ENCODE measurements at regions not wholly inside any gene's neighbourhood (a gene's known extent, or its start where the extent isn't known, plus 50 kb on each side); places are given as distances from the start of the nearest gene placed in this dataset.

DNA sequence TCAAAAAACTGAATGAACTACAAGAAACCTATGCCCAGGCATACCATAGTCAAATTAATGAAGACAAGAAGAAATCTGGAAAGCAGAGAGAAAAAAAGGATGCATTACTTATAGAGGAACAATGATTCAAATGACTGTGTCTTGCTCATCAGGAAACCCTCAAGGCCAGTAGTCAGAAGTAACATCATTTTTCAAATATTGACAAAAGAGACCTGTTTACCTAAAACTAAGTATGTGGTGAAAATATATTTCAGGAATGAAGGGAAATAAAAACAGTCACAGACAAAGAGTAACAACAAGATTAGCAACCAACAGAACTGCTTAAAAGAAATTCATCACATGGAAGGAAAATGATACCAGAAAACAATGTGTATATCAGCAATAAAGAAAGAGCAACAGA is 128.4 kb downstream of the ALOX5 start:
- Mint-ChIP-seq H3K27ac (no peak overlapping the region), H3K9me3 (ENCODE audit: low read depth) (peaks cover under 1% of the 10 kb centered on the region), H3K4me3 (ENCODE audit: low read depth) (no peak overlapping the region), H3K36me3 (ENCODE audit: insufficient read depth) (no peaks in the 10 kb centered on the region), H3K4me1 (ENCODE audit: low read depth) (peaks cover 32% of the 10 kb centered on the region), H3K27me3 (no peaks in the 10 kb centered on the region)
- TF ChIP-seq, protein P1, sequence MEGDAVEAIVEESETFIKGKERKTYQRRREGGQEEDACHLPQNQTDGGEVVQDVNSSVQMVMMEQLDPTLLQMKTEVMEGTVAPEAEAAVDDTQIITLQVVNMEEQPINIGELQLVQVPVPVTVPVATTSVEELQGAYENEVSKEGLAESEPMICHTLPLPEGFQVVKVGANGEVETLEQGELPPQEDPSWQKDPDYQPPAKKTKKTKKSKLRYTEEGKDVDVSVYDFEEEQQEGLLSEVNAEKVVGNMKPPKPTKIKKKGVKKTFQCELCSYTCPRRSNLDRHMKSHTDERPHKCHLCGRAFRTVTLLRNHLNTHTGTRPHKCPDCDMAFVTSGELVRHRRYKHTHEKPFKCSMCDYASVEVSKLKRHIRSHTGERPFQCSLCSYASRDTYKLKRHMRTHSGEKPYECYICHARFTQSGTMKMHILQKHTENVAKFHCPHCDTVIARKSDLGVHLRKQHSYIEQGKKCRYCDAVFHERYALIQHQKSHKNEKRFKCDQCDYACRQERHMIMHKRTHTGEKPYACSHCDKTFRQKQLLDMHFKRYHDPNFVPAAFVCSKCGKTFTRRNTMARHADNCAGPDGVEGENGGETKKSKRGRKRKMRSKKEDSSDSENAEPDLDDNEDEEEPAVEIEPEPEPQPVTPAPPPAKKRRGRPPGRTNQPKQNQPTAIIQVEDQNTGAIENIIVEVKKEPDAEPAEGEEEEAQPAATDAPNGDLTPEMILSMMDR (IDR thresholded peaks at IDR 0.05; ENCODE audit: unreplicated experiment): no peak
- DNase-seq (ENCODE audit: low spot score, unreplicated experiment): no peak

DNA sequence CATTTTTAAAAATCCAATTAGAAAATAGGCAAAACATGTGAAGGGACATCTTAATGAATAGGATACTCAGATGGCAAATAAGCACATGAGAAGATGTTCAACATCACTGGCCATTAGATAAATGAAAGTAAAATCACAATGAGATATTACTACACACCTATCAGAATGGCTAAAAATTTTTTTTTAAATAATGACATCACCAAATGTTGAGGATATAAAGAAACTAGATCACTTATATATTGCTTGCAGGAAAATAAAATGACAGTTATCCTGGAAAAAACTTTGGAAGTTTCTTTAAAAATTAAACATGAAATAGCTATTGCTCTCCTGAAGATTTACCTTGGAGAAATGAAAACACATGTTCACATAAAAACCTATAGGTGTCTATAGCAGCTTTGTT is 127.8 kb downstream of the ALOX5 start:
- H3K9me3 Mint-ChIP-seq (ENCODE audit: low read depth): peaks cover 4% of the 10 kb centered on the region
- no peaks in the 10 kb centered on the region for H3K27me3 Mint-ChIP-seq
- no peaks in the 10 kb centered on the region for H3K36me3 Mint-ChIP-seq (ENCODE audit: insufficient read depth)
- H3K4me1 Mint-ChIP-seq (ENCODE audit: low read depth): peaks cover 25% of the 10 kb centered on the region
- H3K27ac Mint-ChIP-seq: no peak overlapping the region
- H3K4me3 Mint-ChIP-seq (ENCODE audit: low read depth): no peak overlapping the region
- no peak for DNase-seq (ENCODE audit: low spot score, unreplicated experiment)
- TF ChIP-seq, protein P1 (IDR thresholded peaks at IDR 0.05; ENCODE audit: unreplicated experiment): no peak

DNA sequence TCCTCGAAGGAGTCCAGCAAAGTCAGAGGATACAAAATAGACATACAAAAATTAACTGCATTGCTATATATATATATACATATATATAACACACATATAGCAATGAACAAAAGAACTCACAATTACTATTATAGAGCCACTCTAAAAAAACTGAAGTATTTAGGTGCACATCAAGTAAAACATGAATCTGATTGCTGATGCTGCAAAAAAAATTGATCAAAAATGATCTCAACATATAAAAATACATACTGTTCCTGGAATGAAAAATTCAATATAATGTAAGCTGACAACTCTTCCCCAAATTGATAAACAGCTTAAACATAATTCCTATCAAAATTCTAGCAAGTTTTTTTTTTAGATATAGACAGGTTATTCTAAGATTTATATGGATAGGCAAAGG is 126.8 kb downstream of the ALOX5 start:
- H3K36me3 Mint-ChIP-seq (ENCODE audit: insufficient read depth): no peaks in the 10 kb centered on the region
- DNase-seq (ENCODE audit: low spot score, unreplicated experiment): no peak
- peaks cover 21% of the 10 kb centered on the region for H3K4me1 Mint-ChIP-seq (ENCODE audit: low read depth)
- H3K27me3 Mint-ChIP-seq: no peaks in the 10 kb centered on the region
- TF ChIP-seq, protein P1 (IDR thresholded peaks at IDR 0.05; ENCODE audit: unreplicated experiment): no peak
- H3K27ac Mint-ChIP-seq: no peak overlapping the region
- H3K9me3 Mint-ChIP-seq (ENCODE audit: low read depth): peaks cover 5% of the 10 kb centered on the region
- H3K4me3 Mint-ChIP-seq (ENCODE audit: low read depth): no peak overlapping the region

DNA sequence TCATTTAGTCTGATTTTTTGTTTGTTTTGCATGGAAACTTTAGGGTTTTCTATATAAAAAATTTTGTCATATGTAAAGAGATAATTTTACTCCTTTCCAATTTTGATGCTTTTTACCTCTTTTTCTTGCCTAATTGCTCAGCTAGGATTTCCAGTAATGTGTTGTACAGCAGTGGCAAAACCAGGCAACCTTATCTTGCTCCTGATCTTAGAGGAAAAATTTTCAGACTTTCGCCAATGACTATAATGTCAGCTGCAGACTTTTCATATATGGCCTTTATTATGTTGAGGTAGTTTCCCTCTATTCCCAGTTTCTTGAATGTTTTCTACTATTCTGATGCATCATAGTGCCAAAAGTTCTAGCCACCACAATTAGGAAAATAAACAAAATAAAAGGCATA is 126.3 kb downstream of the ALOX5 start:
- peaks cover 1% of the 10 kb centered on the region for H3K36me3 Mint-ChIP-seq (ENCODE audit: insufficient read depth)
- no peak overlapping the region for H3K4me3 Mint-ChIP-seq (ENCODE audit: low read depth)
- no peaks in the 10 kb centered on the region for H3K27me3 Mint-ChIP-seq
- TF ChIP-seq, protein P1 (IDR thresholded peaks at IDR 0.05; ENCODE audit: unreplicated experiment): no peak
- no peak overlapping the region for H3K27ac Mint-ChIP-seq
- H3K4me1 Mint-ChIP-seq (ENCODE audit: low read depth): peaks cover 16% of the 10 kb centered on the region
- no peak for DNase-seq (ENCODE audit: low spot score, unreplicated experiment)
- peaks cover 10% of the 10 kb centered on the region for H3K9me3 Mint-ChIP-seq (ENCODE audit: low read depth)

DNA sequence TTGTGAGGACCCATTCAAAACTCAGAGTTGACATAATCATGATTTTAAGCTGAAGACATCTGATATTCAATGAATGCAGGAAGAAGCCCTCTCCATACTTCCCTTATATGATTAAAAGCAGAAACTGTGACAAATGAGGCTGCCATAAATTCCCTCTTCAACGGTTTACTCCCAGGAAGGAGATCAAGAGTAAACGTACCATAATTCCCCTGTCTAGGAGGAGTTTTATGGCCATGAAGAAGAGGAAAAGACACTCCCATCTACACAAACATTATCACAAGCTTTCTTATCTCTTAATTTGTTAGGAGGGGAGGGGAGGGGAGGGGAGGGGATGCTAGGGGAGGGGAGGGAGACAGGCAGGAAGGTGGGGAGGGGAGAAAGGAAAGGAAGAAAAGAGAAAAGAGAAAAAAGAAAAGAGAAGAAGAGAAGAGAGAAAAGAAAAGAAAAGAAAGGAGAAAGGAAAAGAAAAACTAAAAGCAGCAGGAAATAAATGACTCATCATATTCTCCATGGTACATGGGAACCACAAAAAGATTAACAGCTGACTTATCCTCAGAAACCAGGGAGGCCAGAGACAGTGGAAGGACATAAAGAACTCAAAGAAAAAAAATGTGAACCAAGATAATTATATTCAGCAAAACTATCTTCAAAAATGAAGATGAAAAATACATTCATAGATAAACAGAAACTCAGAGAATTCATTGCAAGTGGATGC is 121.6 kb downstream of the ALOX5 start:
- peaks cover 15% of the 10 kb centered on the region for H3K9me3 Mint-ChIP-seq (ENCODE audit: low read depth)
- no peak overlapping the region for H3K27ac Mint-ChIP-seq
- peaks cover 5% of the 10 kb centered on the region for H3K36me3 Mint-ChIP-seq (ENCODE audit: insufficient read depth)
- H3K4me3 Mint-ChIP-seq (ENCODE audit: low read depth): no peak overlapping the region
- TF ChIP-seq, protein P1 (IDR thresholded peaks at IDR 0.05; ENCODE audit: unreplicated experiment): no peak
- DNase-seq (ENCODE audit: low spot score, unreplicated experiment): no peak
- H3K27me3 Mint-ChIP-seq: no peaks in the 10 kb centered on the region
- H3K4me1 Mint-ChIP-seq (ENCODE audit: low read depth): peaks cover 5% of the 10 kb centered on the region

Data from progenitor cell of endocrine pancreas (in vitro differentiated cells).